ENCODE measurements at regions not wholly inside any gene's neighbourhood (a gene's known extent, or its start where the extent isn't known, plus 50 kb on each side); places are given as distances from the start of the nearest gene placed in this dataset.

- no peak overlapping the region for H3K27ac ChIP-seq
- no peak overlapping the region for H3K4me3 ChIP-seq
- no peaks in the 10 kb centered on the region for H3K36me3 ChIP-seq
- no peaks in the 10 kb centered on the region for H3K4me1 ChIP-seq
- no peaks in the 10 kb centered on the region for H3K27me3 ChIP-seq
- no peak for DNase-seq
- intact Hi-C loops (cut with DNase I) = no loop called here
- no peaks in the 10 kb centered on the region for H3K9me3 ChIP-seq
- no peak for TF ChIP-seq CTCF (IDR thresholded peaks at IDR 0.05)
- TF ChIP-seq EP300 (IDR thresholded peaks at IDR 0.05) = no peak
- TF ChIP-seq POLR2AphosphoS5 (IDR thresholded peaks at IDR 0.05) = no peak
- no peak for TF ChIP-seq POLR2A (IDR thresholded peaks at IDR 0.05)
- WGBS, 2 donors = 68 to 81% methylated on average over 10 of the region's 10 CpGs
These were observed 131.9 kb downstream of the RASSF10 start for GRCh38 chr11:13140873-13141655.

- no peaks in the 10 kb centered on the region for H3K36me3 ChIP-seq
- 77 to 81% methylated on average over 27 of the region's 27 CpGs for WGBS, 2 donors
These were observed 132.9 kb downstream of the RASSF10 start for GRCh38 chr11:13141731-13142709.

GRCh38 chr11:13143486-13144297 lies 133.9 kb upstream of the BMAL1 start:
- 26 to 42% methylated on average over 1 of the region's 1 CpG for WGBS, 2 donors

More at GRCh38 chr11:13141731-13142709, 132.9 kb downstream of the RASSF10 start:
- TF ChIP-seq POLR2AphosphoS5 (IDR thresholded peaks at IDR 0.05) = no peak
- TF ChIP-seq EP300 (IDR thresholded peaks at IDR 0.05) = no peak
- TF ChIP-seq POLR2A (IDR thresholded peaks at IDR 0.05) = no peak
- no peak for TF ChIP-seq CTCF (IDR thresholded peaks at IDR 0.05)
- no peak for DNase-seq
- H3K4me1 ChIP-seq = no peaks in the 10 kb centered on the region
- intact Hi-C loops (cut with DNase I) = no loop called here
- no peak overlapping the region for H3K4me3 ChIP-seq
- no peaks in the 10 kb centered on the region for H3K9me3 ChIP-seq
- H3K27ac ChIP-seq = no peak overlapping the region
- H3K27me3 ChIP-seq = no peaks in the 10 kb centered on the region

More at GRCh38 chr11:13143486-13144297, 133.9 kb upstream of the BMAL1 start:
- DNase-seq = no peak
- TF ChIP-seq CTCF (IDR thresholded peaks at IDR 0.05) = no peak
- no peak for TF ChIP-seq POLR2A (IDR thresholded peaks at IDR 0.05)
- no peak for TF ChIP-seq POLR2AphosphoS5 (IDR thresholded peaks at IDR 0.05)
- TF ChIP-seq EP300 (IDR thresholded peaks at IDR 0.05) = no peak
- intact Hi-C loops (cut with DNase I) = no loop called here
- Histone ChIP-seq H3K4me1 (no peaks in the 10 kb centered on the region), H3K27me3 (no peaks in the 10 kb centered on the region), H3K27ac (no peak overlapping the region), H3K36me3 (no peaks in the 10 kb centered on the region), H3K4me3 (no peak overlapping the region), H3K9me3 (no peaks in the 10 kb centered on the region)
